Suprapubic skin (tissue), 4 donors: ENCODE measurements at regions not wholly inside any gene's neighbourhood (a gene's known extent, or its start where the extent isn't known, plus 50 kb on each side); places are given as distances from the start of the nearest gene placed in this dataset.

Experiments used
- POLR2A ChIP-seq, 2 donors: fragments of 450-650 bp; IDR thresholded peaks; one replicate each; pipeline ENCODE4 v1.6.1; 2017; ENCODE audit warnings: antibody characterized with exemption in 2 of 2, mild to moderate bottlenecking in 2 of 2, moderate library complexity in 2 of 2
- POLR2AphosphoS5 ChIP-seq, 3 donors: sonication (generic); formaldehyde crosslinking; IDR thresholded peaks; one replicate each; pipeline ENCODE4 v1.6.1; 2017; ENCODE audit warnings: antibody characterized with exemption in 3 of 3
- TF ChIP-seq, protein P1 (sequence below), 2 donors: fragments of 200-600 bp in 1 of 2; fragments of 450-650 bp in 1 of 2; sonication (generic) in 1 of 2; IDR thresholded peaks; one replicate each; pipeline ENCODE4 v1.5.1; 2016 to 2019; ENCODE audit warnings: antibody characterized with exemption in 2 of 2, mild to moderate bottlenecking in 1 of 2, moderate library complexity in 1 of 2

- no peak for TF ChIP-seq POLR2A (IDR thresholded peaks at IDR 0.05)
- TF ChIP-seq, protein P1, sequence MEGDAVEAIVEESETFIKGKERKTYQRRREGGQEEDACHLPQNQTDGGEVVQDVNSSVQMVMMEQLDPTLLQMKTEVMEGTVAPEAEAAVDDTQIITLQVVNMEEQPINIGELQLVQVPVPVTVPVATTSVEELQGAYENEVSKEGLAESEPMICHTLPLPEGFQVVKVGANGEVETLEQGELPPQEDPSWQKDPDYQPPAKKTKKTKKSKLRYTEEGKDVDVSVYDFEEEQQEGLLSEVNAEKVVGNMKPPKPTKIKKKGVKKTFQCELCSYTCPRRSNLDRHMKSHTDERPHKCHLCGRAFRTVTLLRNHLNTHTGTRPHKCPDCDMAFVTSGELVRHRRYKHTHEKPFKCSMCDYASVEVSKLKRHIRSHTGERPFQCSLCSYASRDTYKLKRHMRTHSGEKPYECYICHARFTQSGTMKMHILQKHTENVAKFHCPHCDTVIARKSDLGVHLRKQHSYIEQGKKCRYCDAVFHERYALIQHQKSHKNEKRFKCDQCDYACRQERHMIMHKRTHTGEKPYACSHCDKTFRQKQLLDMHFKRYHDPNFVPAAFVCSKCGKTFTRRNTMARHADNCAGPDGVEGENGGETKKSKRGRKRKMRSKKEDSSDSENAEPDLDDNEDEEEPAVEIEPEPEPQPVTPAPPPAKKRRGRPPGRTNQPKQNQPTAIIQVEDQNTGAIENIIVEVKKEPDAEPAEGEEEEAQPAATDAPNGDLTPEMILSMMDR (IDR thresholded peaks at IDR 0.05) = no peak
- no peak for TF ChIP-seq POLR2AphosphoS5 (IDR thresholded peaks at IDR 0.05)
Measured at GRCh38 chr5:3393920-3394597, 201.6 kb upstream of the IRX1 start.
